ENCODE measurements at regions not wholly inside any gene's neighbourhood (a gene's known extent, or its start where the extent isn't known, plus 50 kb on each side); places are given as distances from the start of the nearest gene placed in this dataset.

- TF ChIP-seq SIX5 (IDR thresholded peaks at IDR 0.05; ENCODE audit: low read depth, low read length, severe bottlenecking) = no peak
- TF ChIP-seq POLR2AphosphoS5 (IDR thresholded peaks at IDR 0.05; ENCODE audit: low read length) = no peak
- TF ChIP-seq CTCF (IDR thresholded peaks at IDR 0.05 in 2 of 3, conservative IDR thresholded peaks at IDR 0.05 in 1 of 3; ENCODE audit: control insufficient read depth in 2 of 3, extremely low read depth in 1 of 3, insufficient read depth in 1 of 3, low read depth in 3 of 3, low read length in 3 of 3) = no peak
- TF ChIP-seq CBX3 (IDR thresholded peaks at IDR 0.05; ENCODE audit: borderline replicate concordance, low read depth) = no peak
- TF ChIP-seq ZNF24 (IDR thresholded peaks at IDR 0.05) = no peak
- no peak for TF ChIP-seq MYB (IDR thresholded peaks at IDR 0.05; ENCODE audit: borderline replicate concordance, low read depth, low read length)
These were observed 168.5 kb upstream of the DCBLD2 start for GRCh38 chr3:99069973-99070372.
